ENCODE measurements at regions not wholly inside any gene's neighbourhood (a gene's known extent, or its start where the extent isn't known, plus 50 kb on each side); places are given as distances from the start of the nearest gene placed in this dataset.

DNA sequence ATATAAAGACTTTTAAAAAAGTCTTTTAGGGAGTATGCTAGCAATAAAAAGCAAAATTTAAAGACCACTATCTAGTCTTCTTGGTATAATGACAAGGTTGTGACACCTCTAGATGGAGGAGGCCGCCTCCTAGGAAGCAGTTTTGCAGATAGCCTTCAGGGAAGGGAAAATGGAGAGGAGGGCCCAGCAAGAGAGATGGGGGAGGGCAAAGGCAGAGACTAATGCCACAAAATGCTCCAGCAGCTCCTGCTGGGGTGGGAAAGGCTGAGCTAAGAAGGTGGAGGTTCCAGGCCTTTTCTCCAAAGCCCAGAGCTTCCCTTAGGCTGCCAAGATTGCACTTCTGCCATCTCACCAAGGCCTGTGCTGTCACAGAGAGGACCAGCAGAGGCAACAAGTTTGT lies 153.9 kb upstream of the THSD7B start:
- TF ChIP-seq, protein P1, sequence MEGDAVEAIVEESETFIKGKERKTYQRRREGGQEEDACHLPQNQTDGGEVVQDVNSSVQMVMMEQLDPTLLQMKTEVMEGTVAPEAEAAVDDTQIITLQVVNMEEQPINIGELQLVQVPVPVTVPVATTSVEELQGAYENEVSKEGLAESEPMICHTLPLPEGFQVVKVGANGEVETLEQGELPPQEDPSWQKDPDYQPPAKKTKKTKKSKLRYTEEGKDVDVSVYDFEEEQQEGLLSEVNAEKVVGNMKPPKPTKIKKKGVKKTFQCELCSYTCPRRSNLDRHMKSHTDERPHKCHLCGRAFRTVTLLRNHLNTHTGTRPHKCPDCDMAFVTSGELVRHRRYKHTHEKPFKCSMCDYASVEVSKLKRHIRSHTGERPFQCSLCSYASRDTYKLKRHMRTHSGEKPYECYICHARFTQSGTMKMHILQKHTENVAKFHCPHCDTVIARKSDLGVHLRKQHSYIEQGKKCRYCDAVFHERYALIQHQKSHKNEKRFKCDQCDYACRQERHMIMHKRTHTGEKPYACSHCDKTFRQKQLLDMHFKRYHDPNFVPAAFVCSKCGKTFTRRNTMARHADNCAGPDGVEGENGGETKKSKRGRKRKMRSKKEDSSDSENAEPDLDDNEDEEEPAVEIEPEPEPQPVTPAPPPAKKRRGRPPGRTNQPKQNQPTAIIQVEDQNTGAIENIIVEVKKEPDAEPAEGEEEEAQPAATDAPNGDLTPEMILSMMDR (IDR thresholded peaks at IDR 0.05 in 4 of 5, conservative IDR thresholded peaks at IDR 0.05 in 1 of 5): no peak
- TF ChIP-seq POLR2A (IDR thresholded peaks at IDR 0.05): no peak
